Stomach (tissue), 8 donors: ENCODE measurements at regions not wholly inside any gene's neighbourhood (a gene's known extent, or its start where the extent isn't known, plus 50 kb on each side); places are given as distances from the start of the nearest gene placed in this dataset.

Source experiments
- DNase-seq, 2 donors: peaks; one replicate each; pipeline versions ENCODE4 v3.0.0 to v3.0.0-alpha.2; 2013 to 2019
- H3K27ac ChIP-seq, 5 donors: fragments of 200-600 bp in 4 of 5; sonication (generic) in 4 of 5; one replicate each; pipeline ENCODE4 v1.5.1; 2013 to 2019; ENCODE audit warnings: mild to moderate bottlenecking in 1 of 5, moderate library complexity in 1 of 5
- H3K27me3 ChIP-seq, 3 donors: fragments of 200-600 bp; sonication (generic); one replicate each; pipeline ENCODE4 v1.5.1; 2017 to 2019; ENCODE audit warnings: mixed run types in 1 of 3
- H3K36me3 ChIP-seq, 4 donors: fragments of 200-600 bp; sonication (generic); 1 replicate in 3 of 4; 2 replicates in 1 of 4; pipeline ENCODE4 v1.5.1; 2016 to 2019
- H3K4me1 ChIP-seq, 4 donors: fragments of 200-600 bp; sonication (generic); one replicate each; pipeline ENCODE4 v1.5.1; 2016 to 2019
- H3K4me3 ChIP-seq, 4 donors: fragments of 200-600 bp; sonication (generic) in 3 of 4; one replicate each; pipeline ENCODE4 v1.5.1; 2016 to 2019; ENCODE audit warnings: mild to moderate bottlenecking in 1 of 4
- H3K9me3 ChIP-seq, 4 donors: fragments of 200-600 bp; sonication (generic); one replicate each; pipeline ENCODE4 v1.5.1; 2016 to 2019
- EP300 ChIP-seq: sonication (generic); formaldehyde crosslinking; IDR thresholded peaks from one replicate; pipeline ENCODE4 v1.6.1; 2017; ENCODE audit warnings: antibody characterized with exemption
- POLR2A ChIP-seq, 4 donors: fragments of 450-650 bp; IDR thresholded peaks; one replicate each; pipeline ENCODE4 v1.6.1; 2016; ENCODE audit warnings: antibody characterized with exemption in 4 of 4, control low read depth in 2 of 4, mild to moderate bottlenecking in 1 of 4, moderate library complexity in 1 of 4
- POLR2AphosphoS5 ChIP-seq, 3 donors: sonication (generic); formaldehyde crosslinking; IDR thresholded peaks; one replicate each; pipeline ENCODE4 v1.6.1; 2016; ENCODE audit warnings: antibody characterized with exemption in 3 of 3
- WGBS, 5 donors: extraction: QIAGEN DNeasy Blood & Tissue Kit in 3 of 5; methylation state at CpG; one replicate each; pipeline versions ENCODE4 v1.1.5 to v1.1.7; 2013 to 2018; 5-methylcytosine and 5-hydroxymethylcytosine counted together
- intact Hi-C: fragments of 100-400 bp; cut with DNase I; formaldehyde crosslinking; loops from one replicate; pipeline ENCODE4 v1.15.1; 2023; ENCODE audit warnings: low total_unique reads
- TF ChIP-seq, protein P1 (sequence below), 7 experiments: fragments of 450-650 bp in 4 of 7; fragments of 200-600 bp in 3 of 7; sonication (generic) in 3 of 7; IDR thresholded peaks; one replicate each; pipeline ENCODE4 v1.5.1; 2016 to 2019; ENCODE audit warnings: antibody characterized with exemption in 7 of 7, control low read depth in 2 of 7, mild to moderate bottlenecking in 1 of 7
- donor health status: healthy with polysubstance abuse.
- donor health status: Bipolar disorder and iron deficiency.
- donor health status: healthy.

DNA sequence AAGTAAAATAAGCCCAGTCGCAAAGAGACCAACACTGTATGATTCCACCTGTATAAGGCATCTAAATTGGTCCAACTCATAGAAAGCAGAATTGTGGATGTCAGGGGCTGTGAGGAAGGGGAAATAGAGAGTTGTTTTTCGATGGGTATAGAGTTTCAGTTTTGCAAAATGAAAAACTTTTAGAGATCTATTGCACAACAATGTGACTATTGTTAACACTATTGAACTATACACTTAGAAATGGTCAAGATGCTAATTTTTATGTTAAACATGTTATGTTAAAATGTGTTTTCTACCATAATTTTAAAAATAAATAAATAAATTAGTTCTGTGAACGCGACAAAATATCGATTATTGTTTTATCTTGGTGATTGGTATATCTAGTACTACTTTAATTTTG, 192.4 kb downstream of the PTGER3 start:
- TF ChIP-seq POLR2AphosphoS5 (IDR thresholded peaks at IDR 0.05) (no peak), POLR2A (IDR thresholded peaks at IDR 0.05) (no peak), EP300 (no peak)
- TF ChIP-seq, protein P1, sequence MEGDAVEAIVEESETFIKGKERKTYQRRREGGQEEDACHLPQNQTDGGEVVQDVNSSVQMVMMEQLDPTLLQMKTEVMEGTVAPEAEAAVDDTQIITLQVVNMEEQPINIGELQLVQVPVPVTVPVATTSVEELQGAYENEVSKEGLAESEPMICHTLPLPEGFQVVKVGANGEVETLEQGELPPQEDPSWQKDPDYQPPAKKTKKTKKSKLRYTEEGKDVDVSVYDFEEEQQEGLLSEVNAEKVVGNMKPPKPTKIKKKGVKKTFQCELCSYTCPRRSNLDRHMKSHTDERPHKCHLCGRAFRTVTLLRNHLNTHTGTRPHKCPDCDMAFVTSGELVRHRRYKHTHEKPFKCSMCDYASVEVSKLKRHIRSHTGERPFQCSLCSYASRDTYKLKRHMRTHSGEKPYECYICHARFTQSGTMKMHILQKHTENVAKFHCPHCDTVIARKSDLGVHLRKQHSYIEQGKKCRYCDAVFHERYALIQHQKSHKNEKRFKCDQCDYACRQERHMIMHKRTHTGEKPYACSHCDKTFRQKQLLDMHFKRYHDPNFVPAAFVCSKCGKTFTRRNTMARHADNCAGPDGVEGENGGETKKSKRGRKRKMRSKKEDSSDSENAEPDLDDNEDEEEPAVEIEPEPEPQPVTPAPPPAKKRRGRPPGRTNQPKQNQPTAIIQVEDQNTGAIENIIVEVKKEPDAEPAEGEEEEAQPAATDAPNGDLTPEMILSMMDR (IDR thresholded peaks at IDR 0.05) = no peak
- Histone ChIP-seq H3K36me3 (no peaks in the 10 kb centered on the region), H3K27ac (no peak overlapping the region), H3K4me3 (no peak overlapping the region), H3K9me3 (no peaks in the 10 kb centered on the region), H3K4me1 (no peaks in the 10 kb centered on the region), H3K27me3 (no peaks in the 10 kb centered on the region)
- intact Hi-C loops = no loop called here
- DNase-seq = no peak
- 73 to 77% (median 76%) methylated on average over 5 of the region's 5 CpGs for WGBS, 5 donors

DNA sequence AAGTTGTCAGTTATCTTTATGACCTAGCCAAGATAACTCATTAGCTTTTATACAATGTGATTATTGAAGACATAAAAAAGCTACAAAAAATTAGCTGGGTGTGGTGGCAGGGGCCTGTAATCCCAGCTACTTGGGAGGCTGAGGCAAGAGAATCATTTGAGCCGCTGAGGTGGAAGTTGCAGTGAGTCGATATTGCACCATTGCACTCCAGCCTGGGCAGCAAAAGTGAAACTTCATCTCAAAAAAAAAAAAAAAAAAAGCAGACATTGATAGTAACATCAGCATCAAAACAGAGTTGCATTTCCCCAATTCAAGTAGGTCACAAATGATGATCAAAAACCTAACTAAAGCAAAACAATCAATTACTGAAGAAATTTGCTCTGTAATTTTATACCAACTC, 191.4 kb downstream of the PTGER3 start:
- intact Hi-C loops = no loop called here
- DNase-seq = no peak
- no peak for TF ChIP-seq POLR2A (IDR thresholded peaks at IDR 0.05)
- no peak for TF ChIP-seq POLR2AphosphoS5 (IDR thresholded peaks at IDR 0.05)
- no peak for TF ChIP-seq EP300
- TF ChIP-seq, protein P1 (IDR thresholded peaks at IDR 0.05) = no peak
- H3K27ac ChIP-seq = no peak overlapping the region
- H3K27me3 ChIP-seq = no peaks in the 10 kb centered on the region
- WGBS, 5 donors = 83 to 100% (median 94%) methylated on average over 2 of the region's 2 CpGs
- no peaks in the 10 kb centered on the region for H3K9me3 ChIP-seq
- no peaks in the 10 kb centered on the region for H3K4me1 ChIP-seq
- H3K36me3 ChIP-seq = no peaks in the 10 kb centered on the region
- no peak overlapping the region for H3K4me3 ChIP-seq

DNA sequence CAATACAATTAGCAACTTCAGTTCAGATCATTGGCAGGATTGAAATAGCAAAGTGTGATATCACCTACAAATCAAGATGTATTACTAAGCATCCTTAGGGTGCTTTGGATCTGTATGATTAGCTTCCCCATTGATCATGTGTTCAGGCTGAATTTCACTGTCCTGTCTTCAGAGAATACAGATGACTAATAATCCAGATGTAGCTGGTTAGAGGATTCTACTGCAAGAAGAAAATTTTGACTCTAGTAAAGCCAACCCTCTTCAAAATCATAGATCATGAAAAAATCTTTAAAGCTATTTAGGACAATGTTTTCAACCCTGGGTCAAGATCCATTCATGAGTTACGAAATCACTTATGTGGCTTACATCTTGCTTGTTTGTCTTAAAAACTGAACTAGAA, 184.4 kb downstream of the PTGER3 start:
- H3K4me1 ChIP-seq = no peaks in the 10 kb centered on the region
- TF ChIP-seq, protein P1 (IDR thresholded peaks at IDR 0.05) = no peak
- TF ChIP-seq EP300 = no peak
- no peak for TF ChIP-seq POLR2AphosphoS5 (IDR thresholded peaks at IDR 0.05)
- no peak for TF ChIP-seq POLR2A (IDR thresholded peaks at IDR 0.05)
- intact Hi-C loops = no loop called here
- H3K27ac ChIP-seq = no peak overlapping the region
- H3K4me3 ChIP-seq = no peak overlapping the region
- WGBS, 5 donors = 67 to 85% (median 79%) methylated on average over 1 of the region's 1 CpG
- no peaks in the 10 kb centered on the region for H3K36me3 ChIP-seq
- no peaks in the 10 kb centered on the region for H3K27me3 ChIP-seq
- no peak for DNase-seq
- no peaks in the 10 kb centered on the region for H3K9me3 ChIP-seq

DNA sequence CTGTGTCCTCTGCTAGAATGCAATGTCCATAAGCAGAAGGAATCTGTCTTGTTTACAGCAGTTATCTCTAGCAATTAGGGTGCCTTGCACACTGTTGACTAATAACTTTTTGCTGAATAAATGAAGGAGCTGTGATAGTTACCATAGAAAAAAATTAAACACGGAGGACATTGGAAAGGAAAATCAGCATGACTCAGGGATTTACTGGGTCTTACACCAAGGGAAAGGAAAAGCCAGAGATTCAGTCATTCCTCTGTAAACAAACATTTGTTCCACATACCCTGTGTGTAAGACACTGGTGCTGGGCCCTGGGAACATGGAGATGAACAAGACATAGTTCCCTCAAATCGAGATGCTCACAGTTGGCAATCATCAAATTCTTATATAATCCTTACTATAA, 183.3 kb downstream of the PTGER3 start:
- no peak for DNase-seq
- no peaks in the 10 kb centered on the region for H3K27me3 ChIP-seq
- H3K27ac ChIP-seq = no peak overlapping the region
- intact Hi-C loops = no loop called here
- TF ChIP-seq POLR2A (IDR thresholded peaks at IDR 0.05) (no peak), EP300 (no peak), POLR2AphosphoS5 (IDR thresholded peaks at IDR 0.05) (no peak)
- TF ChIP-seq, protein P1 (IDR thresholded peaks at IDR 0.05) = no peak
- H3K9me3 ChIP-seq = no peaks in the 10 kb centered on the region
- H3K4me1 ChIP-seq = no peaks in the 10 kb centered on the region
- H3K4me3 ChIP-seq = no peak overlapping the region
- H3K36me3 ChIP-seq = no peaks in the 10 kb centered on the region
- WGBS, 5 donors = 55 to 72% (median 69%) methylated on average over 2 of the region's 2 CpGs
